ENCODE measurements at regions not wholly inside any gene's neighbourhood (a gene's known extent, or its start where the extent isn't known, plus 50 kb on each side); places are given as distances from the start of the nearest gene placed in this dataset.

DNA sequence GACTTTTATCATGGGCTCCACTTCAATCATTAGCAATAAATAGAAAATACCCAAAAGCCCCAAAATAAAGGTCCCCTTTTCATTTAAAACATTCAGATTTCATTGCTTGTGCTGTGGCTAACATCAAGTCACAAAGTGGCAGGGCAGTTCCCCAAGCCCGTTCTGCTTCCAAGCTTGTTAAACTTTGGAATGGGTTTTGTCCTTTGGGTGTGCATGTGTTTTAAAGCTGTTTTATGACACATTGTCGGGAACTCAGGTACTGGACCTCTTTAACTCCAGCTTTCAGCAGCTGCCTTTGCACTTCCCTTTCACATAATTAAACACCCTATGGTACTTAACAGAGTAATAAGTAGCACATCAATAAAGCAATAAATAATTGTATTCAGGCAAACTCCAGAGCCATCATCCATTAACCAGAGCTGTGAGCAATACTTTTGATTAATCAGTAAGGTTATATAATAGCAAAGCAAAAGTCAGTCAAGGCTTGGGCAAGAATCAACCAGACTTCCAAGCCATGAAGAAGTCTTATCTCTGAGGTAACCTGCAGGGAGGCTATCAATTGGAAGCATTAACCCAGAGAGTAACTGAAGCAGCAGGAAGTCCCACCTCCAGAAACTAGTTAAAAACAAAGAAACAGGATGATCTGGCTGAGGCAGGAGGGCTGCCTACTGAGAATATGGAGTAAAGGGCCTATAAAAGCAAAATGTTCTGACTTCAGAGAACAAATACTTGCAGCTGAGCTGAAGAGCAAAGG is 56.1 kb upstream of the ARID5B start:
- no peak for TF ChIP-seq SMC3 (IDR thresholded peaks at IDR 0.05; ENCODE audit: low read depth, low read length)
- no peak for TF ChIP-seq CTCF (IDR thresholded peaks at IDR 0.05)
- no peak for TF ChIP-seq POLR2AphosphoS5 (IDR thresholded peaks at IDR 0.05; ENCODE audit: low read depth, low read length)
- TF ChIP-seq YY1 (IDR thresholded peaks at IDR 0.05; ENCODE audit: low read depth), result no peak
- no peak for TF ChIP-seq TEAD4 (IDR thresholded peaks at IDR 0.05; ENCODE audit: borderline replicate concordance, insufficient read depth)
- TF ChIP-seq JUND (IDR thresholded peaks at IDR 0.05), result no peak
- no peak for TF ChIP-seq NFIC (IDR thresholded peaks at IDR 0.05; ENCODE audit: borderline replicate concordance)
- no peak for TF ChIP-seq USF2 (IDR thresholded peaks at IDR 0.05; ENCODE audit: borderline replicate concordance, low read depth, low read length)
- TF ChIP-seq, protein P1, sequence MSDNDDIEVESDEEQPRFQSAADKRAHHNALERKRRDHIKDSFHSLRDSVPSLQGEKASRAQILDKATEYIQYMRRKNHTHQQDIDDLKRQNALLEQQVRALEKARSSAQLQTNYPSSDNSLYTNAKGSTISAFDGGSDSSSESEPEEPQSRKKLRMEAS (IDR thresholded peaks at IDR 0.05; ENCODE audit: low read depth), result no peak
- TF ChIP-seq GATA2 (CRISPR knock-in tag; IDR thresholded peaks at IDR 0.05), result no peak
